ENCODE measurements at regions not wholly inside any gene's neighbourhood (a gene's known extent, or its start where the extent isn't known, plus 50 kb on each side); places are given as distances from the start of the nearest gene placed in this dataset.

- no peak for DNase-seq (ENCODE audit: low spot score)
Measured at GRCh38 chr11:39294648-39295047, 2164.8 kb downstream of the LRRC4C start.

GRCh38 chr11:39288011-39288410, 2171.4 kb downstream of the LRRC4C start:
- DNase-seq (ENCODE audit: low spot score) = no peak

- no peak for DNase-seq (ENCODE audit: low spot score)
Measured at GRCh38 chr11:39268176-39268690, 2191.2 kb downstream of the LRRC4C start.

- DNase-seq (ENCODE audit: low spot score) = no peak
Measured at GRCh38 chr11:39255648-39256047, 2203.8 kb downstream of the LRRC4C start.

GRCh38 chr11:39249566-39250365, 2209.7 kb downstream of the LRRC4C start:
- no peak for DNase-seq (ENCODE audit: low spot score)

GRCh38 chr11:39247570-39248137, 2211.8 kb downstream of the LRRC4C start:
- no peak for DNase-seq (ENCODE audit: low spot score)

GRCh38 chr11:39239553-39239952, 2219.9 kb downstream of the LRRC4C start:
- DNase-seq (ENCODE audit: low spot score) = no peak

- no peak for DNase-seq (ENCODE audit: low spot score)
Measured at GRCh38 chr11:39236916-39237315, 2222.5 kb downstream of the LRRC4C start.

- DNase-seq (ENCODE audit: low spot score) = no peak
Measured at GRCh38 chr11:39221550-39222138, 2237.8 kb downstream of the LRRC4C start.

GRCh38 chr11:39220501-39221230, 2238.8 kb downstream of the LRRC4C start:
- no peak for DNase-seq (ENCODE audit: low spot score)

- no peak for DNase-seq (ENCODE audit: low spot score)
Measured at GRCh38 chr11:39220069-39220468, 2239.4 kb downstream of the LRRC4C start.

- no peak for DNase-seq (ENCODE audit: low spot score)
Measured at GRCh38 chr11:39209981-39210380, 2249.5 kb downstream of the LRRC4C start.

GRCh38 chr11:39205236-39205995, 2254.0 kb downstream of the LRRC4C start:
- no peak for DNase-seq (ENCODE audit: low spot score)

GRCh38 chr11:39192671-39193070, 2266.8 kb downstream of the LRRC4C start:
- no peak for DNase-seq (ENCODE audit: low spot score)

GRCh38 chr11:39190751-39191150, 2268.7 kb downstream of the LRRC4C start:
- no peak for DNase-seq (ENCODE audit: low spot score)

GRCh38 chr11:39177678-39178077, 2281.8 kb downstream of the LRRC4C start:
- no peak for DNase-seq (ENCODE audit: low spot score)

GRCh38 chr11:39174965-39175364, 2284.5 kb downstream of the LRRC4C start:
- DNase-seq (ENCODE audit: low spot score) = no peak

- no peak for DNase-seq (ENCODE audit: low spot score)
Measured at GRCh38 chr11:39174196-39174595, 2285.3 kb downstream of the LRRC4C start.

GRCh38 chr11:39165021-39165420, 2294.4 kb downstream of the LRRC4C start:
- no peak for DNase-seq (ENCODE audit: low spot score)

GRCh38 chr11:39149214-39149613, 2310.2 kb downstream of the LRRC4C start:
- DNase-seq (ENCODE audit: low spot score) = no peak

- DNase-seq (ENCODE audit: low spot score) = no peak
Measured at GRCh38 chr11:39145346-39145745, 2314.1 kb downstream of the LRRC4C start.
